SU-DHL-6 (cell line): ENCODE measurements at regions not wholly inside any gene's neighbourhood (a gene's known extent, or its start where the extent isn't known, plus 50 kb on each side); places are given as distances from the start of the nearest gene placed in this dataset.

Experiments
- H2AFZ ChIP-seq: fragments of 200-600 bp; sonication (generic); 2 replicates; pipeline ENCODE4 v1.6.1; 2014; ENCODE audit warnings: low read depth, mild to moderate bottlenecking, moderate library complexity, mixed read lengths, antibody characterized with exemption, low read length; ENCODE audit not compliant: severe bottlenecking
- H3F3A ChIP-seq: fragments of 200-600 bp; shearing (Covaris generic); 2 replicates; pipeline ENCODE4 v1.6.0; 2016; ENCODE audit warnings: antibody characterized with exemption, mild to moderate bottlenecking; ENCODE audit not compliant: insufficient read depth
- H3K27ac ChIP-seq: fragments of 200-600 bp; sonication (generic); 2 replicates; pipeline ENCODE4 v1.5.1; 2016; ENCODE audit warnings: low read depth, mild to moderate bottlenecking, low read length, moderate library complexity, mixed read lengths
- H3K27me3 ChIP-seq: fragments of 200-600 bp; sonication (generic), shearing (Covaris generic); 2 replicates; pipeline ENCODE4 v1.6.0; 2014; ENCODE audit warnings: mild to moderate bottlenecking, low read length
- H3K36me3 ChIP-seq: fragments of 200-600 bp; sonication (generic); 2 replicates; pipeline ENCODE4 v1.6.1; 2014; ENCODE audit warnings: mild to moderate bottlenecking, low read length, mixed read lengths
- H3K4me2 ChIP-seq: fragments of 300-600, 200-600 bp; shearing (Covaris generic), sonication (generic); 2 replicates; pipeline ENCODE4 v1.6.0; 2014; ENCODE audit warnings: low read length, low read depth, mild to moderate bottlenecking; ENCODE audit not compliant: poor library complexity, severe bottlenecking
- H3K4me3 ChIP-seq: fragments of 200-600 bp; sonication (generic); 2 replicates; pipeline ENCODE4 v1.5.1; 2014; ENCODE audit warnings: antibody characterized with exemption, low read length, mild to moderate bottlenecking, mixed read lengths; ENCODE audit not compliant: insufficient read depth, poor library complexity, severe bottlenecking
- H3K79me2 ChIP-seq: fragments of 200-600 bp; sonication (generic); 2 replicates; pipeline ENCODE4 v1.6.1; 2014; ENCODE audit warnings: mild to moderate bottlenecking, low read length, moderate library complexity; ENCODE audit not compliant: insufficient read depth
- H3K9ac ChIP-seq: fragments of 200-600 bp; sonication (generic); 2 replicates; pipeline ENCODE4 v1.7.0; 2014; ENCODE audit warnings: mild to moderate bottlenecking, low read length
- H3K9me2 ChIP-seq: fragments of 200-600 bp; sonication (generic); replicated peaks from 2 replicates; pipeline ENCODE4 v1.6.1; 2014; ENCODE audit warnings: low read length; ENCODE audit not compliant: insufficient read depth
- H3K9me3 ChIP-seq: fragments of 200-600 bp; sonication (generic); 2 replicates; pipeline ENCODE4 v1.6.1; 2014; ENCODE audit warnings: low read length, mixed read lengths; ENCODE audit not compliant: insufficient read depth
- H4K20me1 ChIP-seq: fragments of 200-600 bp; sonication (generic); 2 replicates; pipeline ENCODE4 v1.6.1; 2014; ENCODE audit warnings: low read depth, mild to moderate bottlenecking, antibody characterized with exemption, low read length, moderate library complexity, mixed read lengths
- CTCF ChIP-seq: fragments of 200-600 bp; sonication (generic); IDR thresholded peaks from one replicate; pipeline ENCODE4 v1.5.1; 2017; ENCODE audit warnings: antibody characterized with exemption, mild to moderate bottlenecking, low read length, moderate library complexity; ENCODE audit not compliant: insufficient read depth, poor library complexity, severe bottlenecking
- EZH2phosphoT487 ChIP-seq: fragments of 200-600 bp; sonication (generic), shearing (Covaris generic); conservative IDR thresholded peaks from 2 replicates; pipeline ENCODE4 v1.6.1; 2018; ENCODE audit warnings: mild to moderate bottlenecking, antibody characterized with exemption, low read length, moderate library complexity, mixed read lengths

GRCh38 chr16:51313198-51313597 is 162.1 kb upstream of the SALL1 start:
- H3K27me3 ChIP-seq, result no peaks in the 10 kb centered on the region
- no peak for TF ChIP-seq CTCF
- TF ChIP-seq EZH2phosphoT487, result no peak
- no peaks in the 10 kb centered on the region for H3K9me2 ChIP-seq

GRCh38 chr16:51312363-51313150 is 161.5 kb upstream of the SALL1 start:
- no peaks in the 10 kb centered on the region for H3K9me2 ChIP-seq
- H2AFZ ChIP-seq, result no peak overlapping the region
- no peak overlapping the region for H3K4me3 ChIP-seq
- H3K9me3 ChIP-seq, result no peaks in the 10 kb centered on the region
- H3F3A ChIP-seq, result no peaks in the 10 kb centered on the region
- H3K9ac ChIP-seq, result no peak overlapping the region
- no peaks in the 10 kb centered on the region for H3K27me3 ChIP-seq
- H3K4me2 ChIP-seq, result no peak overlapping the region
- no peaks in the 10 kb centered on the region for H4K20me1 ChIP-seq
- no peaks in the 10 kb centered on the region for H3K36me3 ChIP-seq
- TF ChIP-seq CTCF (no peak), EZH2phosphoT487 (no peak)
- H3K79me2 ChIP-seq, result no peaks in the 10 kb centered on the region
- H3K27ac ChIP-seq, result no peak overlapping the region

More at GRCh38 chr16:51313198-51313597, 162.1 kb upstream of the SALL1 start:
- Histone ChIP-seq H4K20me1 (no peaks in the 10 kb centered on the region), H3K36me3 (no peaks in the 10 kb centered on the region), H3K9me3 (no peaks in the 10 kb centered on the region), H3K79me2 (no peaks in the 10 kb centered on the region), H3K4me2 (no peak overlapping the region), H3F3A (no peaks in the 10 kb centered on the region), H3K27ac (no peak overlapping the region), H3K9ac (no peak overlapping the region), H3K4me3 (no peak overlapping the region), H2AFZ (no peak overlapping the region)

- Histone ChIP-seq H3K27ac (no peak overlapping the region), H3K36me3 (no peaks in the 10 kb centered on the region), H4K20me1 (no peaks in the 10 kb centered on the region), H3F3A (no peaks in the 10 kb centered on the region), H2AFZ (no peak overlapping the region), H3K9ac (no peak overlapping the region), H3K79me2 (no peaks in the 10 kb centered on the region), H3K9me3 (no peaks in the 10 kb centered on the region), H3K27me3 (no peaks in the 10 kb centered on the region), H3K4me2 (no peak overlapping the region), H3K4me3 (no peak overlapping the region), H3K9me2 (no peaks in the 10 kb centered on the region)
- no peak for TF ChIP-seq CTCF
- TF ChIP-seq EZH2phosphoT487, result no peak
These were observed 159.1 kb upstream of the SALL1 start for GRCh38 chr16:51310159-51310558.
